ENCODE measurements at regions not wholly inside any gene's neighbourhood (a gene's known extent, or its start where the extent isn't known, plus 50 kb on each side); places are given as distances from the start of the nearest gene placed in this dataset.

DNA sequence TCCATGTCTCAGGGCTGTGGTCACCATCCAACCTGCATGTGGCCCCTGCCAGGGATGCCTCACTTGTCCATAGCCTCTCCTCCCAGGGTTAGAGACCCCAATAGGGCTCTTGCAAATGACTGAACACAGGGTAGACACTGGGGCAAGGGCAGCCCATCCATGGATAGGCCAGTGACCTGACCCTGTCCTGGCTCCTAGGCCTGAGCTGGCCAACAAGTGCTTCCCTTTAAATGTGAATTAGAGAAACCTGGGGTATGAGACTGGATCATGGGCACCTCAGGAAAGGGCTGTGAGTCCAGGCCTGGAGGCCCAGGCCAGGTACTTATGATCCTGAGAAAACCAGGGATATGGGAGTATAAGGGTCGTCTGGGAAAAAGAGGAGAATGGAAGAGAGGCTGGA is 64.5 kb downstream of the COPS8 start:
- no peak overlapping the region for H3K4me3 ChIP-seq (ENCODE audit: control insufficient read depth, low read depth, low read length)
- TF ChIP-seq, protein P1, sequence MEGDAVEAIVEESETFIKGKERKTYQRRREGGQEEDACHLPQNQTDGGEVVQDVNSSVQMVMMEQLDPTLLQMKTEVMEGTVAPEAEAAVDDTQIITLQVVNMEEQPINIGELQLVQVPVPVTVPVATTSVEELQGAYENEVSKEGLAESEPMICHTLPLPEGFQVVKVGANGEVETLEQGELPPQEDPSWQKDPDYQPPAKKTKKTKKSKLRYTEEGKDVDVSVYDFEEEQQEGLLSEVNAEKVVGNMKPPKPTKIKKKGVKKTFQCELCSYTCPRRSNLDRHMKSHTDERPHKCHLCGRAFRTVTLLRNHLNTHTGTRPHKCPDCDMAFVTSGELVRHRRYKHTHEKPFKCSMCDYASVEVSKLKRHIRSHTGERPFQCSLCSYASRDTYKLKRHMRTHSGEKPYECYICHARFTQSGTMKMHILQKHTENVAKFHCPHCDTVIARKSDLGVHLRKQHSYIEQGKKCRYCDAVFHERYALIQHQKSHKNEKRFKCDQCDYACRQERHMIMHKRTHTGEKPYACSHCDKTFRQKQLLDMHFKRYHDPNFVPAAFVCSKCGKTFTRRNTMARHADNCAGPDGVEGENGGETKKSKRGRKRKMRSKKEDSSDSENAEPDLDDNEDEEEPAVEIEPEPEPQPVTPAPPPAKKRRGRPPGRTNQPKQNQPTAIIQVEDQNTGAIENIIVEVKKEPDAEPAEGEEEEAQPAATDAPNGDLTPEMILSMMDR (IDR thresholded peaks at IDR 0.05; ENCODE audit: control insufficient read depth, insufficient read depth, low read depth, low read length, missing control alignments), result no peak
- DNase-seq (ENCODE audit: low read depth), result no peak

DNA sequence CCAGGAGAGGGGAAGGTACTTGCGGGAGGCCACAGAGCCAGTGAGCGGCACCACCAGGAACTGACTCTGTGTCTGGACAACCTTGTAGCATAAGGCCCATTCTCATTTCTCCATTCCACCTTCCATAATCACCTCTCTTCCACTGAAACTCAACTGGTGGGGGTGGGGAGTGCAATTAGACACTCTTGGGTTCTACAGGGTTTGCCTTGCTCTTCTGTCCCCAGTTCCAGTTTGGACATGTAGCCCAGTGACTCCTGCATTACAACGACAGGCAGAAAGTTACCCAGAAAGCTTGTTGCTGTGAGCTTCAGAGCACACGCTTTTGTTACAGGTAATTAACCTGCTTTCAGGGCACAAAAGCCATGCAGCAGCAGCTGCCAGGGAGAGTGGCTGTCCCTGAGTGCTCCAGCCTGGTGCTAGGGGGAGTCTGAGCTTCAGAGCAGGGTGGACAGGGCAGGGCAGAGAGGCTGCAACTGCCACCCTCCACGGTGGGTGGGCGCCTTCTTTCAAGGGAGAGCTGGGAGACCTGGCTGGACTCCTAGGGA is 65.2 kb downstream of the COPS8 start:
- no peak overlapping the region for H3K4me3 ChIP-seq (ENCODE audit: control insufficient read depth, low read depth, low read length)
- no peak for DNase-seq (ENCODE audit: low read depth)
- TF ChIP-seq, protein P1 (IDR thresholded peaks at IDR 0.05; ENCODE audit: control insufficient read depth, insufficient read depth, low read depth, low read length, missing control alignments), result no peak

DNA sequence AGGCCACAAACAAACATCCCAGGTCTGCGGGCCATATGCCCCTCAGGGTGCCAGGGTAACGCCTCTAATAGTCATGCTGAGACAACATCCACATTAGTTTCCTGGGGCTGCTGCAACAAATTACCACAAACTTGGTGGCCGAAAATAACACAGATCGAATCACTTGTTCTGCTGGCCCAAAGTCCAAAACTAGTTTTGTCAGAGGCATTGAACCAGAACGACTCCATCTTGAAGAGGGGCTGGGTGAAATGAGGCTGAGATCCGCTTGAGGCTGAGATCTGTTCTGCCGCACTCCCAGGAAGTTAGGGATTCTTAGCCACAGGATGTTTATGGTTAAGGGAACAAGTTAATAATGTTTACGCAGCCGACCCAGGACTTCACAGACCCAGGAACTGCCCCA is 66.7 kb downstream of the COPS8 start:
- H3K4me3 ChIP-seq (ENCODE audit: control insufficient read depth, low read depth, low read length), result no peak overlapping the region
- TF ChIP-seq, protein P1 (IDR thresholded peaks at IDR 0.05; ENCODE audit: control insufficient read depth, insufficient read depth, low read depth, low read length, missing control alignments), result no peak
- no peak for DNase-seq (ENCODE audit: low read depth)

DNA sequence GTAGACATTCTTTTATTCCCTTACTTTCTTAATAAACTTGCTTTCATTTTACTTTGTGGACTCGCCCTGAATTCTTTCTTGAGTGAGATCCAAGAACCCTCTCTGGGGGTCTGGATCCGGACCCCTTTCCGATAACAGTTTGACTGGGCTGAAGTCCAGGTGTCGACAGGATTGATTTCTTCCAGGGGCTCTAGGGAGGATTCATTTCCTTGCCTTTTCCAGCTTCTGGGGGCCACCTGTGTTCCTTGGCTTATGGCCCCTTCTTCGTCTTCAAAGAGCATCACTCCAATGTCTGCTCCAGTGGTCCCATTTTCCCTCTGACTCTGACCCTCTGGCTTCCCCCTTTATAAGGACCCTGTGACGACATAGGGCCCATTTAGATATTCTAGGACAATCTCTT is 67.5 kb downstream of the COPS8 start:
- TF ChIP-seq, protein P1 (IDR thresholded peaks at IDR 0.05; ENCODE audit: control insufficient read depth, insufficient read depth, low read depth, low read length, missing control alignments), result no peak
- H3K4me3 ChIP-seq (ENCODE audit: control insufficient read depth, low read depth, low read length), result no peak overlapping the region
- DNase-seq (ENCODE audit: low read depth), result no peak

DNA sequence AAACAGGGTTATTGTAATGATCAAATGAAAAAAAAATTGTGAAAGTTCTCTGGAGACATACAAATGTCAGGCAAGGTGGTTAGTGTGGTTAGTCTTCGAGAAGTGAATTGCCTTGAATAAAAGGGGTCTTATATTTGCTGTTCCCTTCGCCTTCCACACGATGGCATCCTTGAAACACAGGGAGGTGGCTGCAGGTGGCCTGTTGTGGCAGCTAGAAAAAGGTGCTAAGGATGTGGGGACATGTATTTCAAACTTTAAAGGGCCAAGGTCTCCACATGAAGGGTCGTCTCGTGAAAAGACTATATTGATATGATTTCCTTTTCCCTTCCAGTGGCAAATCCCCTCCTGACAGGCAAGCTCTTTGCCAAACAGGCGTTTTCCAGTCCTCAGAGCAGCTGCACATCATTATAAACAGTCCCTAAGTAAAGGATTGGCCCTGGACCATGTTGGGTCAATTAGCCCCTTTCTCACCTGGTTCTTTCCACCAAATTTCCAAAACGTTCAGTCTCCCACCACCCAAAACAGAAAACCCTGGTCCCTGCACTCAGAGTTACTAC is 68.5 kb downstream of the COPS8 start:
- no peak overlapping the region for H3K4me3 ChIP-seq (ENCODE audit: control insufficient read depth, low read depth, low read length)
- TF ChIP-seq, protein P1 (IDR thresholded peaks at IDR 0.05; ENCODE audit: control insufficient read depth, insufficient read depth, low read depth, low read length, missing control alignments), result peak; percentile 88
- DNase-seq (ENCODE audit: low read depth), result no peak

DNA sequence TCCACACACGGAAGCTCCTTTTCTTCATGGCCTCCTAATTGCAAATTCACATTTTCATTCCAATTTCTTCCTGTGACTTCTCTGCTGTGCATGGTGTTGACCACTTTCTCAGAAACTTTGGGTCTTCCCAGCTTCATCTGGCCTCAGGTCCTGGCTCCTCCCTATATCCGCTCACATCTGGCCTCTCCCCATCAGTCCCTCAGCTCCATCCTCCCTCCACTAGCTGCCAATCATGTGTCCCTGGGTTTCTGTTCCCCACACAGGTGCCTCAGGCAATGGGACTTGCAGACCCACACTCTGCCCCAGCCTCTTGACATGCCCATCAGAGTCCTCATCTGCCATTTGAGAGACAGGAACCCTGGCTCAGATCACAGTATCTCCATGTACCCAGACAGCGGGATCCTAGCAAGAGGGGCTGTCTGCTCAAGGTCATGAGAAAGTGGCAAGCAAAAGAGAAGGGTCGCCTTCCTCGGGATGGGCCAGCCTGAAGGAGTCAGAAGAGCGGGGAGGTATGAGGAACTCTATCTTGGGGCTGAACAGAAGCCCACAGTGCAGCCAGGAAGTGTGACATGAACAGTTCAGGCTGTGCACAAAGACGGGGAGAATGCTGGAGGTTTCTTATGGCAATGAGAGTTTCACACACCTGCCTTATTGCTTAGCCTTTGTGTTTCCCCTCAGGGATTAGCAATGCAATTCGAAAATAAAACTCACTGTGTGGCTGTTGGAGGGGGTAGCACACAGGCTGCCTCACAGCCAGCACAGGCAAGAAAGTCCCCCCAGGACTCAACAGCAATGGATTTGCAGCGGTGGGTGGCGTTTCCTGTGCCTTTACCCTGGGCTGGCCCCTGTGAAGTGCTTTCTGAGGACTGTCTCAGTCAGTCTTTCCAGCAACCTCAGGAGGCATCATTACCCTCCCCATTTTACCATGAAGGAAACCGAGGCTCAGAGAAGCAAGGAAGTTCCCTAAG is 69.5 kb downstream of the COPS8 start:
- TF ChIP-seq, protein P1 (IDR thresholded peaks at IDR 0.05; ENCODE audit: control insufficient read depth, insufficient read depth, low read depth, low read length, missing control alignments), result no peak
- H3K4me3 ChIP-seq (ENCODE audit: control insufficient read depth, low read depth, low read length), result no peak overlapping the region
- DNase-seq (ENCODE audit: low read depth), result no peak

All from AG09309 (cell line).